GM23338 (cell line): ENCODE measurements at regions not wholly inside any gene's neighbourhood (a gene's known extent, or its start where the extent isn't known, plus 50 kb on each side); places are given as distances from the start of the nearest gene placed in this dataset.

Experiments
- ATAC-seq: fragments of 200-7000 bp; cut with Tn5 transposase; 3 replicates; pipeline ENCODE4 v1.9.1; 2020
- DNase-seq: peaks from one replicate; pipeline ENCODE4 v3.0.0-alpha.2; 2015; ENCODE audit warnings: low spot score
- H2AFZ ChIP-seq: fragments of 200-600 bp; sonication (generic); 2 replicates; pipeline ENCODE4 v1.8.0; 2016; ENCODE audit warnings: antibody characterized with exemption, mild to moderate bottlenecking, moderate library complexity
- H3F3A ChIP-seq: fragments of 200-600 bp; sonication (generic); replicated peaks from 2 replicates; pipeline ENCODE4 v1.8.0; 2017; ENCODE audit warnings: antibody characterized with exemption, mixed run types, low read depth
- H3K27ac ChIP-seq: fragments of 200-600 bp; sonication (generic); 2 replicates; pipeline ENCODE4 v1.6.1; 2016; ENCODE audit warnings: low read depth
- H3K27me3 ChIP-seq: fragments of 200-600 bp; sonication (generic); 2 replicates; pipeline ENCODE4 v1.8.0; 2016; ENCODE audit warnings: mild to moderate bottlenecking, mixed run types, moderate library complexity; ENCODE audit not compliant: insufficient read depth
- H3K36me3 ChIP-seq: fragments of 200-600 bp; sonication (generic); 2 replicates; pipeline ENCODE4 v1.8.0; 2016; ENCODE audit warnings: mild to moderate bottlenecking; ENCODE audit not compliant: insufficient read depth
- H3K4me1 ChIP-seq: fragments of 200-600 bp; sonication (generic); 2 replicates; pipeline ENCODE4 v1.8.0; 2016; ENCODE audit warnings: mild to moderate bottlenecking, moderate library complexity; ENCODE audit not compliant: insufficient read depth
- H3K4me2 ChIP-seq: fragments of 200-600 bp; sonication (generic); 2 replicates; pipeline ENCODE4 v1.7.1; 2017; ENCODE audit warnings: mixed run types
- H3K4me3 ChIP-seq: fragments of 200-600 bp; sonication (generic); 2 replicates; pipeline ENCODE4 v1.6.1; 2016; ENCODE audit warnings: mixed run types
- H3K79me2 ChIP-seq: fragments of 200-600 bp; sonication (generic); replicated peaks from 2 replicates; pipeline ENCODE4 v1.8.0; 2017; ENCODE audit warnings: mild to moderate bottlenecking; ENCODE audit not compliant: insufficient read depth
- H3K9me2 ChIP-seq: fragments of 200-600 bp; sonication (generic); 2 replicates; pipeline ENCODE4 v1.8.0; 2017; ENCODE audit not compliant: insufficient read depth
- H4K20me1 ChIP-seq: fragments of 200-600 bp; sonication (generic); replicated peaks from 2 replicates; pipeline ENCODE4 v1.8.0; 2017; ENCODE audit warnings: mild to moderate bottlenecking; ENCODE audit not compliant: insufficient read depth
- H3K27ac Mint-ChIP-seq: 2 replicates; pipeline ENCODE4 v1.8.0; 2020; ENCODE audit warnings: inconsistent platforms, mild to moderate bottlenecking, moderate library complexity, mixed read lengths
- H3K27me3 Mint-ChIP-seq: 3 replicates; pipeline ENCODE4 v1.8.0; 2022; ENCODE audit warnings: low read depth, mild to moderate bottlenecking, moderate library complexity, mixed read lengths, inconsistent platforms; ENCODE audit not compliant: insufficient read depth, poor library complexity
- H3K36me3 Mint-ChIP-seq: 3 replicates; pipeline ENCODE4 v1.8.0; 2021; ENCODE audit warnings: low read depth, mild to moderate bottlenecking, inconsistent platforms, moderate library complexity, mixed read lengths
- H3K4me1 Mint-ChIP-seq: 3 replicates; pipeline ENCODE4 v1.8.0; 2020; ENCODE audit warnings: mild to moderate bottlenecking, inconsistent platforms, mixed read lengths
- H3K4me3 Mint-ChIP-seq: 3 replicates; pipeline ENCODE4 v1.8.0; 2021; ENCODE audit warnings: moderate library complexity, mild to moderate bottlenecking, inconsistent platforms, mixed read lengths
- H3K9me3 Mint-ChIP-seq: 3 replicates; pipeline ENCODE4 v1.8.0; 2020; ENCODE audit warnings: moderate library complexity, mild to moderate bottlenecking, inconsistent platforms, mixed read lengths
- CREB1 ChIP-seq: fragments of 250-450 bp; sonication (Bioruptor Pico); IDR thresholded peaks from 2 replicates; pipeline ENCODE4 v1.5.0; 2020; ENCODE audit warnings: low read depth, mild to moderate bottlenecking, moderate library complexity
- EZH2 ChIP-seq: fragments of 200-600 bp; sonication (generic); IDR thresholded peaks from one replicate; pipeline ENCODE4 v1.8.0; 2017; ENCODE audit warnings: antibody characterized with exemption, mild to moderate bottlenecking, low read depth; ENCODE audit not compliant: unreplicated experiment
- EZH2phosphoT487 ChIP-seq: fragments of 200-600 bp; sonication (generic); IDR thresholded peaks from one replicate; pipeline ENCODE4 v1.8.1; 2018; ENCODE audit warnings: antibody characterized with exemption; ENCODE audit not compliant: unreplicated experiment
- JUNB ChIP-seq: IDR thresholded peaks from one replicate; pipeline ENCODE4 v1.6.1; 2016; ENCODE audit warnings: antibody characterized with exemption; ENCODE audit not compliant: unreplicated experiment
- NANOG ChIP-seq: IDR thresholded peaks from 2 replicates; pipeline ENCODE4 v1.6.1; 2016; ENCODE audit warnings: antibody characterized with exemption, borderline replicate concordance
- POLR2AphosphoS5 ChIP-seq: IDR thresholded peaks from 2 replicates; pipeline ENCODE4 v1.6.1; 2016; ENCODE audit warnings: antibody characterized with exemption, low read depth
- STAT1 ChIP-seq: IDR thresholded peaks from one replicate; pipeline ENCODE4 v1.6.1; 2016; ENCODE audit warnings: antibody characterized with exemption; ENCODE audit not compliant: unreplicated experiment
- ZNF114 ChIP-seq: fragments of 250-450 bp; sonication (Bioruptor Pico); IDR thresholded peaks from 2 replicates; pipeline ENCODE4 v1.5.0; 2020; ENCODE audit warnings: mild to moderate bottlenecking, moderate library complexity
- ZNF331 ChIP-seq: fragments of 250-450 bp; sonication (Bioruptor Pico); IDR thresholded peaks from 2 replicates; pipeline ENCODE4 v1.5.0; 2020; ENCODE audit warnings: low read depth, mild to moderate bottlenecking, moderate library complexity
- TF ChIP-seq, protein P1 (sequence below), 2 experiments: fragments of 200-600 bp in 1 of 2; sonication (generic) in 1 of 2; conservative IDR thresholded peaks; 2 replicates each; pipeline versions ENCODE4 v1.5.1 to v1.6.1; 2016 to 2017; ENCODE audit warnings: antibody characterized with exemption in 2 of 2, low read depth in 2 of 2, mild to moderate bottlenecking in 2 of 2, moderate library complexity in 1 of 2
- TF ChIP-seq, protein P2 (sequence below): IDR thresholded peaks from 2 replicates; pipeline ENCODE4 v1.6.1; 2016; ENCODE audit warnings: antibody characterized with exemption
- TF ChIP-seq, protein P3 (sequence below): fragments of 250-450 bp; sonication (Bioruptor Pico); IDR thresholded peaks from 2 replicates; pipeline ENCODE4 v1.5.0; 2020; ENCODE audit warnings: mild to moderate bottlenecking, moderate library complexity
- TF ChIP-seq, protein P4 (sequence below): IDR thresholded peaks from one replicate; pipeline ENCODE4 v1.6.1; 2018; ENCODE audit warnings: antibody characterized with exemption; ENCODE audit not compliant: unreplicated experiment

DNA sequence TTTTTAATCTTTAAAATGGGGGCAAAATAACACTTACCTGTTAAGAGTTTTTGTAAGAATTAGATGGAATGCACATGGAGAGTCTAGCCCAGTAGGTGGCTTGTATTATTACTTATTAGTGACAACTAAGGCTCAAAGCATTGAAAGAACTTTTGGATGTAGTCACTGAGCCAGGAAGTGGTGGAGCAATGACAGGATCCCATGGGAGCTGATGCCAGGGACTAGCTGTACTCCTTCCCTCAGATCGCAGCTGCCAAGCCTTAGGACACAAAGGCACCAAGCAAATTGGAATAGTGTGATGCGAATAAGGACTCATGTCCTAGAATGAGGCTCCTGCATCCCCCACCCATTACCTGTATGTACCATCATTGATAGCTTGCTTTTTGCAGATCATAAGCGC, 370.4 kb upstream of the RGMA start:
- H3K27me3 Mint-ChIP-seq, result peaks cover 3% of the 10 kb centered on the region
- no peaks in the 10 kb centered on the region for H3K9me3 Mint-ChIP-seq
- Histone ChIP-seq H3K36me3 (no peaks in the 10 kb centered on the region), H3K9me2 (0 out of 2 replicates have a peak, but pooled peaks cover 3% of the 10 kb centered on the region), H3K27me3 (no peaks in the 10 kb centered on the region), H3K27ac (no peak overlapping the region), H3K4me2 (no peak overlapping the region), H3K4me1 (no peaks in the 10 kb centered on the region; the same call in 1 of the 2 replicates), H4K20me1 (no peaks in the 10 kb centered on the region), H3F3A (no peaks in the 10 kb centered on the region), H3K4me3 (no peak overlapping the region), H3K79me2 (no peaks in the 10 kb centered on the region), H2AFZ (no peak overlapping the region)
- peaks cover 6% of the 10 kb centered on the region; the same call in 2 of the 3 replicates for H3K4me1 Mint-ChIP-seq
- H3K27ac Mint-ChIP-seq, result no peak overlapping the region
- ATAC-seq (no peak), DNase-seq (no peak)
- TF ChIP-seq JUNB, result no peak
- TF ChIP-seq CREB1 (CRISPR knock-in tag), result no peak
- TF ChIP-seq, protein P1, sequence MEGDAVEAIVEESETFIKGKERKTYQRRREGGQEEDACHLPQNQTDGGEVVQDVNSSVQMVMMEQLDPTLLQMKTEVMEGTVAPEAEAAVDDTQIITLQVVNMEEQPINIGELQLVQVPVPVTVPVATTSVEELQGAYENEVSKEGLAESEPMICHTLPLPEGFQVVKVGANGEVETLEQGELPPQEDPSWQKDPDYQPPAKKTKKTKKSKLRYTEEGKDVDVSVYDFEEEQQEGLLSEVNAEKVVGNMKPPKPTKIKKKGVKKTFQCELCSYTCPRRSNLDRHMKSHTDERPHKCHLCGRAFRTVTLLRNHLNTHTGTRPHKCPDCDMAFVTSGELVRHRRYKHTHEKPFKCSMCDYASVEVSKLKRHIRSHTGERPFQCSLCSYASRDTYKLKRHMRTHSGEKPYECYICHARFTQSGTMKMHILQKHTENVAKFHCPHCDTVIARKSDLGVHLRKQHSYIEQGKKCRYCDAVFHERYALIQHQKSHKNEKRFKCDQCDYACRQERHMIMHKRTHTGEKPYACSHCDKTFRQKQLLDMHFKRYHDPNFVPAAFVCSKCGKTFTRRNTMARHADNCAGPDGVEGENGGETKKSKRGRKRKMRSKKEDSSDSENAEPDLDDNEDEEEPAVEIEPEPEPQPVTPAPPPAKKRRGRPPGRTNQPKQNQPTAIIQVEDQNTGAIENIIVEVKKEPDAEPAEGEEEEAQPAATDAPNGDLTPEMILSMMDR (conservative IDR thresholded peaks at IDR 0.05; ENCODE audit: low read depth in 2 of 2), result no peak
- no peak for TF ChIP-seq ZNF331 (CRISPR knock-in tag)
- no peak for TF ChIP-seq POLR2AphosphoS5
- TF ChIP-seq, protein P2, sequence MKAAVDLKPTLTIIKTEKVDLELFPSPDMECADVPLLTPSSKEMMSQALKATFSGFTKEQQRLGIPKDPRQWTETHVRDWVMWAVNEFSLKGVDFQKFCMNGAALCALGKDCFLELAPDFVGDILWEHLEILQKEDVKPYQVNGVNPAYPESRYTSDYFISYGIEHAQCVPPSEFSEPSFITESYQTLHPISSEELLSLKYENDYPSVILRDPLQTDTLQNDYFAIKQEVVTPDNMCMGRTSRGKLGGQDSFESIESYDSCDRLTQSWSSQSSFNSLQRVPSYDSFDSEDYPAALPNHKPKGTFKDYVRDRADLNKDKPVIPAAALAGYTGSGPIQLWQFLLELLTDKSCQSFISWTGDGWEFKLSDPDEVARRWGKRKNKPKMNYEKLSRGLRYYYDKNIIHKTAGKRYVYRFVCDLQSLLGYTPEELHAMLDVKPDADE, result no peak
- TF ChIP-seq, protein P3, sequence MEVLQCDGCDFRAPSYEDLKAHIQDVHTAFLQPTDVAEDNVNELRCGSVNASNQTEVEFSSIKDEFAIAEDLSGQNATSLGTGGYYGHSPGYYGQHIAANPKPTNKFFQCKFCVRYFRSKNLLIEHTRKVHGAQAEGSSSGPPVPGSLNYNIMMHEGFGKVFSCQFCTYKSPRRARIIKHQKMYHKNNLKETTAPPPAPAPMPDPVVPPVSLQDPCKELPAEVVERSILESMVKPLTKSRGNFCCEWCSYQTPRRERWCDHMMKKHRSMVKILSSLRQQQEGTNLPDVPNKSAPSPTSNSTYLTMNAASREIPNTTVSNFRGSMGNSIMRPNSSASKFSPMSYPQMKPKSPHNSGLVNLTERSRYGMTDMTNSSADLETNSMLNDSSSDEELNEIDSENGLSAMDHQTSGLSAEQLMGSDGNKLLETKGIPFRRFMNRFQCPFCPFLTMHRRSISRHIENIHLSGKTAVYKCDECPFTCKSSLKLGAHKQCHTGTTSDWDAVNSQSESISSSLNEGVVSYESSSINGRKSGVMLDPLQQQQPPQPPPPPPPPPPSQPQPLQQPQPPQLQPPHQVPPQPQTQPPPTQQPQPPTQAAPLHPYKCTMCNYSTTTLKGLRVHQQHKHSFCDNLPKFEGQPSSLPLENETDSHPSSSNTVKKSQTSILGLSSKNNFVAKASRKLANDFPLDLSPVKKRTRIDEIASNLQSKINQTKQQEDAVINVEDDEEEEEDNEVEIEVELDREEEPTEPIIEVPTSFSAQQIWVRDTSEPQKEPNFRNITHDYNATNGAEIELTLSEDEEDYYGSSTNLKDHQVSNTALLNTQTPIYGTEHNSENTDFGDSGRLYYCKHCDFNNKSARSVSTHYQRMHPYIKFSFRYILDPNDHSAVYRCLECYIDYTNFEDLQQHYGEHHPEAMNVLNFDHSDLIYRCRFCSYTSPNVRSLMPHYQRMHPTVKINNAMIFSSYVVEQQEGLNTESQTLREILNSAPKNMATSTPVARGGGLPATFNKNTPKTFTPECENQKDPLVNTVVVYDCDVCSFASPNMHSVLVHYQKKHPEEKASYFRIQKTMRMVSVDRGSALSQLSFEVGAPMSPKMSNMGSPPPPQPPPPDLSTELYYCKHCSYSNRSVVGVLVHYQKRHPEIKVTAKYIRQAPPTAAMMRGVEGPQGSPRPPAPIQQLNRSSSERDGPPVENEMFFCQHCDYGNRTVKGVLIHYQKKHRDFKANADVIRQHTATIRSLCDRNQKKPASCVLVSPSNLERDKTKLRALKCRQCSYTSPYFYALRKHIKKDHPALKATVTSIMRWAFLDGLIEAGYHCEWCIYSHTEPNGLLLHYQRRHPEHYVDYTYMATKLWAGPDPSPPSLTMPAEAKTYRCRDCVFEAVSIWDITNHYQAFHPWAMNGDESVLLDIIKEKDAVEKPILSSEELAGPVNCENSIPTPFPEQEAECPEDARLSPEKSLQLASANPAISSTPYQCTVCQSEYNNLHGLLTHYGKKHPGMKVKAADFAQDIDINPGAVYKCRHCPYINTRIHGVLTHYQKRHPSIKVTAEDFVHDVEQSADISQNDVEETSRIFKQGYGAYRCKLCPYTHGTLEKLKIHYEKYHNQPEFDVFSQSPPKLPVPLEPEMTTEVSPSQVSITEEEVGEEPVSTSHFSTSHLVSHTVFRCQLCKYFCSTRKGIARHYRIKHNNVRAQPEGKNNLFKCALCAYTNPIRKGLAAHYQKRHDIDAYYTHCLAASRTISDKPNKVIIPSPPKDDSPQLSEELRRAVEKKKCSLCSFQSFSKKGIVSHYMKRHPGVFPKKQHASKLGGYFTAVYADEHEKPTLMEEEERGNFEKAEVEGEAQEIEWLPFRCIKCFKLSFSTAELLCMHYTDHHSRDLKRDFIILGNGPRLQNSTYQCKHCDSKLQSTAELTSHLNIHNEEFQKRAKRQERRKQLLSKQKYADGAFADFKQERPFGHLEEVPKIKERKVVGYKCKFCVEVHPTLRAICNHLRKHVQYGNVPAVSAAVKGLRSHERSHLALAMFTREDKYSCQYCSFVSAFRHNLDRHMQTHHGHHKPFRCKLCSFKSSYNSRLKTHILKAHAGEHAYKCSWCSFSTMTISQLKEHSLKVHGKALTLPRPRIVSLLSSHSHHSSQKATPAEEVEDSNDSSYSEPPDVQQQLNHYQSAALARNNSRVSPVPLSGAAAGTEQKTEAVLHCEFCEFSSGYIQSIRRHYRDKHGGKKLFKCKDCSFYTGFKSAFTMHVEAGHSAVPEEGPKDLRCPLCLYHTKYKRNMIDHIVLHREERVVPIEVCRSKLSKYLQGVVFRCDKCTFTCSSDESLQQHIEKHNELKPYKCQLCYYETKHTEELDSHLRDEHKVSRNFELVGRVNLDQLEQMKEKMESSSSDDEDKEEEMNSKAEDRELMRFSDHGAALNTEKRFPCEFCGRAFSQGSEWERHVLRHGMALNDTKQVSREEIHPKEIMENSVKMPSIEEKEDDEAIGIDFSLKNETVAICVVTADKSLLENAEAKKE (CRISPR knock-in tag), result no peak
- no peak for TF ChIP-seq NANOG
- TF ChIP-seq EZH2, result no peak
- TF ChIP-seq, protein P4, sequence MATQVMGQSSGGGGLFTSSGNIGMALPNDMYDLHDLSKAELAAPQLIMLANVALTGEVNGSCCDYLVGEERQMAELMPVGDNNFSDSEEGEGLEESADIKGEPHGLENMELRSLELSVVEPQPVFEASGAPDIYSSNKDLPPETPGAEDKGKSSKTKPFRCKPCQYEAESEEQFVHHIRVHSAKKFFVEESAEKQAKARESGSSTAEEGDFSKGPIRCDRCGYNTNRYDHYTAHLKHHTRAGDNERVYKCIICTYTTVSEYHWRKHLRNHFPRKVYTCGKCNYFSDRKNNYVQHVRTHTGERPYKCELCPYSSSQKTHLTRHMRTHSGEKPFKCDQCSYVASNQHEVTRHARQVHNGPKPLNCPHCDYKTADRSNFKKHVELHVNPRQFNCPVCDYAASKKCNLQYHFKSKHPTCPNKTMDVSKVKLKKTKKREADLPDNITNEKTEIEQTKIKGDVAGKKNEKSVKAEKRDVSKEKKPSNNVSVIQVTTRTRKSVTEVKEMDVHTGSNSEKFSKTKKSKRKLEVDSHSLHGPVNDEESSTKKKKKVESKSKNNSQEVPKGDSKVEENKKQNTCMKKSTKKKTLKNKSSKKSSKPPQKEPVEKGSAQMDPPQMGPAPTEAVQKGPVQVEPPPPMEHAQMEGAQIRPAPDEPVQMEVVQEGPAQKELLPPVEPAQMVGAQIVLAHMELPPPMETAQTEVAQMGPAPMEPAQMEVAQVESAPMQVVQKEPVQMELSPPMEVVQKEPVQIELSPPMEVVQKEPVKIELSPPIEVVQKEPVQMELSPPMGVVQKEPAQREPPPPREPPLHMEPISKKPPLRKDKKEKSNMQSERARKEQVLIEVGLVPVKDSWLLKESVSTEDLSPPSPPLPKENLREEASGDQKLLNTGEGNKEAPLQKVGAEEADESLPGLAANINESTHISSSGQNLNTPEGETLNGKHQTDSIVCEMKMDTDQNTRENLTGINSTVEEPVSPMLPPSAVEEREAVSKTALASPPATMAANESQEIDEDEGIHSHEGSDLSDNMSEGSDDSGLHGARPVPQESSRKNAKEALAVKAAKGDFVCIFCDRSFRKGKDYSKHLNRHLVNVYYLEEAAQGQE, result no peak
- TF ChIP-seq STAT1, result no peak
- TF ChIP-seq EZH2phosphoT487, result no peak
- no peak for TF ChIP-seq ZNF114 (CRISPR knock-in tag)
- no peaks in the 10 kb centered on the region for H3K36me3 Mint-ChIP-seq
- H3K4me3 Mint-ChIP-seq, result no peak overlapping the region
